Astrocyte (in vitro differentiated cells and primary cell): ENCODE measurements at regions not wholly inside any gene's neighbourhood (a gene's known extent, or its start where the extent isn't known, plus 50 kb on each side); places are given as distances from the start of the nearest gene placed in this dataset.

Source experiments
- DNase-seq: peaks from one replicate; pipeline ENCODE4 v3.0.0-alpha.2; 2010; ENCODE audit warnings: low read depth
- FAIRE-seq: peaks from 2 replicates; lab custom pipeline; 2011; peaks lifted over from hg19 to GRCh38; lab: Jason Lieb, UNC
- H2AFZ ChIP-seq: 2 replicates; pipeline ENCODE4 v1.6.0; 2012; ENCODE audit warnings: low read depth, low read length, inconsistent platforms
- H3K27ac ChIP-seq: 2 replicates; pipeline ENCODE4 v1.5.1; 2011; ENCODE audit warnings: low read depth, low read length, inconsistent platforms
- H3K27me3 ChIP-seq: 2 replicates; pipeline ENCODE4 v1.6.0; 2011; ENCODE audit warnings: low read length, inconsistent platforms; ENCODE audit not compliant: insufficient read depth
- H3K36me3 ChIP-seq: 2 replicates; pipeline ENCODE4 v1.5.1; 2011; ENCODE audit warnings: low read length, inconsistent platforms; ENCODE audit not compliant: insufficient read depth
- H3K4me1 ChIP-seq: 2 replicates; pipeline ENCODE4 v1.5.1; 2011; ENCODE audit warnings: low read length, inconsistent platforms; ENCODE audit not compliant: insufficient read depth
- H3K4me2 ChIP-seq: 2 replicates; pipeline ENCODE4 v1.6.0; 2012; ENCODE audit warnings: low read length, inconsistent platforms
- H3K4me3 ChIP-seq: 2 replicates; pipeline ENCODE4 v1.5.1; 2011; ENCODE audit warnings: low read depth, mild to moderate bottlenecking, low read length, inconsistent platforms; ENCODE audit not compliant: insufficient read depth
- H3K79me2 ChIP-seq: 2 replicates; pipeline ENCODE4 v1.6.0; 2012; ENCODE audit warnings: mild to moderate bottlenecking, low read length, inconsistent platforms; ENCODE audit not compliant: insufficient read depth
- H3K9ac ChIP-seq: 2 replicates; pipeline ENCODE4 v1.6.0; 2012; ENCODE audit warnings: mild to moderate bottlenecking, low read length, inconsistent platforms
- H3K9me3 ChIP-seq: 2 replicates; pipeline ENCODE4 v1.5.1; 2012; ENCODE audit warnings: low read depth, mild to moderate bottlenecking, low read length, inconsistent platforms; ENCODE audit not compliant: insufficient read depth
- H4K20me1 ChIP-seq: 2 replicates; pipeline ENCODE4 v1.6.0; 2012; ENCODE audit warnings: low read length, inconsistent platforms; ENCODE audit not compliant: insufficient read depth
- H3K27ac Mint-ChIP-seq: one replicate; pipeline ENCODE4 v1.8.0; 2021; ENCODE audit warnings: mild to moderate bottlenecking, mixed read lengths; ENCODE audit not compliant: unreplicated experiment
- H3K27me3 Mint-ChIP-seq: one replicate; pipeline ENCODE4 v1.8.0; 2021; ENCODE audit warnings: low read depth, mixed read lengths; ENCODE audit not compliant: unreplicated experiment
- H3K36me3 Mint-ChIP-seq: one replicate; pipeline ENCODE4 v1.8.0; 2021; ENCODE audit warnings: low read depth, mixed read lengths; ENCODE audit not compliant: unreplicated experiment
- H3K4me1 Mint-ChIP-seq: one replicate; pipeline ENCODE4 v1.8.0; 2021; ENCODE audit warnings: low read depth, mixed read lengths; ENCODE audit not compliant: unreplicated experiment
- H3K4me3 Mint-ChIP-seq: one replicate; pipeline ENCODE4 v1.8.0; 2021; ENCODE audit warnings: mild to moderate bottlenecking, moderate library complexity, mixed read lengths; ENCODE audit not compliant: unreplicated experiment
- H3K9me3 Mint-ChIP-seq: one replicate; pipeline ENCODE4 v1.8.0; 2021; ENCODE audit warnings: mild to moderate bottlenecking, mixed read lengths; ENCODE audit not compliant: unreplicated experiment
- CTCF ChIP-seq: IDR thresholded peaks from 2 replicates; pipeline ENCODE4 v1.5.1; 2011; ENCODE audit warnings: low read depth, mild to moderate bottlenecking, inconsistent platforms, low read length, moderate library complexity; ENCODE audit not compliant: insufficient read depth
- EZH2 ChIP-seq: IDR thresholded peaks from 2 replicates; pipeline ENCODE4 v1.6.1; 2012; ENCODE audit warnings: mild to moderate bottlenecking, low read length, inconsistent platforms; ENCODE audit not compliant: insufficient read depth

- H3K4me3 Mint-ChIP-seq = no peak overlapping the region
- FAIRE-seq = no peak
- H3K36me3 Mint-ChIP-seq = peaks cover 3% of the 10 kb centered on the region
- Histone ChIP-seq H3K9me3 (no peaks in the 10 kb centered on the region), H2AFZ (no peak overlapping the region), H3K4me2 (no peak overlapping the region), H3K9ac (no peak overlapping the region), H4K20me1 (peaks cover 8% of the 10 kb centered on the region), H3K79me2 (peaks cover 35% of the 10 kb centered on the region), H3K27me3 (no peaks in the 10 kb centered on the region), H3K4me1 (peaks cover 7% of the 10 kb centered on the region), H3K4me3 (no peak overlapping the region), H3K36me3 (no peaks in the 10 kb centered on the region), H3K27ac (no peak overlapping the region)
- H3K27me3 Mint-ChIP-seq = no peaks in the 10 kb centered on the region
- H3K27ac Mint-ChIP-seq = no peak overlapping the region
- TF ChIP-seq EZH2 = no peak
- no peak for TF ChIP-seq CTCF
- peaks cover 24% of the 10 kb centered on the region for H3K4me1 Mint-ChIP-seq
- no peak for DNase-seq
- no peaks in the 10 kb centered on the region for H3K9me3 Mint-ChIP-seq
Measured at GRCh38 chr6:144341831-144342527, 56.8 kb downstream of the UTRN start.

DNA sequence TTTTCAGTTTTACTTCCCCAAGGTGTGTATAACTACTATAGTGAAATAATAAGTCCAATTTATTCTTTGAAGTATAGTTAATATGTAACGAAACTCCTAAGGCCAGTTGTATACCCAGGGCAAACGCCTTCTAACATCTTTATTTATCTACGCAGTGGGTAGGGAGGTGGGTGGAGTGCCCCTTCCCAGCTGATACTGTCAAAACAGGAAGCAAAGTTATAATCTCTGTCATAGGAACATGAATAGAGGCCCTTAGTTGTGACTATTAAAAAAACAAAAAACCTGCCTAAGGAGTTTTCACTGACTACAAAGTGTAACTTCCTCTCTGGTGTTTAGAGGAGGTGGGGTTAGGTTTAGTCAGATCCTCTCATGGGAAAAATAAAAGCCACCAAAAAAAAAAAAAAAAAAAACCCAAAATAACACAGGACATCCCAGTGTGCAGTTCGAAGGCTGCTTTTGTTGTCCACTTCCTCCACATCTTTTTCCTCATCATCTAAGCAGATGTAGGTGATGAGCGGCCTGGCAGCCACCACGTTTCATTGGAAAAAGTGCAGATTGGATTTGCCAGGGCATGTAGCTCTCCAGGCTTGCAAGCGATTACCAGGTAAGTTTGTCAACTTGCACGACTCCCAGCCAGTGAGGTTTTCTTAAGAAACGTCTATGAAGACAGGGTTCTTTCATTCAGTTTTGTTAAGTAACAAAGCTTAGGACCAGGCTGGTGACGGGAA, 58.7 kb downstream of the UTRN start:
- TF ChIP-seq EZH2 (no peak), CTCF (no peak)
- Histone ChIP-seq H3K9ac (no peak overlapping the region), H3K9me3 (no peaks in the 10 kb centered on the region), H3K27ac (no peak overlapping the region), H3K36me3 (no peaks in the 10 kb centered on the region), H3K4me3 (no peak overlapping the region), H3K4me1 (peaks cover 13% of the 10 kb centered on the region), H4K20me1 (no peaks in the 10 kb centered on the region), H3K79me2 (peaks cover 50% of the 10 kb centered on the region), H3K4me2 (peak overlapping the region; percentile 31), H3K27me3 (no peaks in the 10 kb centered on the region), H2AFZ (no peak overlapping the region)
- Mint-ChIP-seq H3K4me1 (peaks cover 33% of the 10 kb centered on the region), H3K4me3 (no peak overlapping the region), H3K27ac (peak overlapping the region; percentile 64), H3K36me3 (peaks cover 8% of the 10 kb centered on the region), H3K9me3 (no peaks in the 10 kb centered on the region), H3K27me3 (no peaks in the 10 kb centered on the region)
- FAIRE-seq (no peak), DNase-seq (no peak)

- no peak for FAIRE-seq
- Histone ChIP-seq H2AFZ (no peak overlapping the region), H4K20me1 (no peaks in the 10 kb centered on the region), H3K4me3 (no peak overlapping the region), H3K27ac (no peak overlapping the region), H3K9me3 (no peaks in the 10 kb centered on the region), H3K9ac (no peak overlapping the region), H3K36me3 (no peaks in the 10 kb centered on the region), H3K4me1 (peaks cover 19% of the 10 kb centered on the region), H3K79me2 (peaks cover 50% of the 10 kb centered on the region), H3K27me3 (no peaks in the 10 kb centered on the region), H3K4me2 (no peak overlapping the region)
- Mint-ChIP-seq H3K9me3 (no peaks in the 10 kb centered on the region), H3K4me1 (peaks cover 36% of the 10 kb centered on the region), H3K36me3 (peaks cover 8% of the 10 kb centered on the region), H3K4me3 (no peak overlapping the region), H3K27me3 (no peaks in the 10 kb centered on the region), H3K27ac (peak overlapping the region; percentile 30)
- DNase-seq = no peak
- TF ChIP-seq CTCF = no peak
- TF ChIP-seq EZH2 = no peak
Measured at GRCh38 chr6:144344646-144345045, 59.5 kb downstream of the UTRN start.
